GM18867 (cell line): ENCODE measurements at regions not wholly inside any gene's neighbourhood (a gene's known extent, or its start where the extent isn't known, plus 50 kb on each side); places are given as distances from the start of the nearest gene placed in this dataset.
"Not testable (repeated sequence)": the region's sequence is repeated elsewhere in the genome, so short reads cannot be mapped to it uniquely, and the experiment has no call there.

ENCODE experiments used
- ATAC-seq: cut with Tn5 transposase; IDR thresholded peaks from one replicate; pipeline ENCODE4 v1.9.1; 2021; ENCODE audit warnings: mild to moderate bottlenecking, moderate library complexity; ENCODE audit not compliant: unreplicated experiment

DNA sequence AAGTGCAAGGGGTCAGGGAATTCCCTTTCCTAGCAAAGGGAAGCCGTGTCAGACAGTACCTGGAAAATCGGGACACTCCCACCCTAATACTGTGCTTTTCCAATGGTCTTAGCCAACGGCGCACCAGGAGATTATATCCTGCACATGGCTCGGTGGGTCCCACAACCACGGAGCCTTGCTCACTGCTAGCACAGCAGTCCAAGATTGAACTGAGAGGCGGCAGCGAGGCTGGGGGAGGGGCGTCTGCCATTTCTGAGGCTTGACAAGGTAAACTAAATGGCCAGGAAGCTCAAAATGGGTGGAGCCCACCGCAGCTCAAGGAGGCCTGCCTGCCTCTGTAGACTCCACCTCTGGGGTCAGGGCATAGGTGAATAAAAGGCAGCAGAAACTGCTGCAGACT lies 76.5 kb upstream of the LINC00632 start:
- ATAC-seq = not testable (repeated sequence)

DNA sequence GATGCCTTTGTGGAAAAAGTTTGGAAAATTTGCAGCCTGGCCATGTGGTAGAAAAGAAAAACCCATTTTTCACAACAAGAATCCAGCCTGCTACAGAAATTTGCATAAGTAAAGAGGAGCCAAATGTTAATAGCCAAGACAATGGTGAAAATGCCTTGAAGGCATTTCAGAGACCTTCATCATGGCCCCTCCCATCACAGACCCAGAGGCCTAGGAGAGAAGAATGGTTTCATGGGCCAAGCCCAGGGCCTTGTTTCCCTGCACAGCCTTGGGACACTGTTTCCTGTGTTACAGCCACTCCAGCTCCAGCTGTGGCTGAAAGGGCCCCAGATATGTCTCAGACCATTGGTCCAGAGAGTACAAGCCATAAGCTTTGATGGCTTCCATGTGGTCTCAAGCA lies 101.4 kb upstream of the LINC00632 start:
- no peak for ATAC-seq

DNA sequence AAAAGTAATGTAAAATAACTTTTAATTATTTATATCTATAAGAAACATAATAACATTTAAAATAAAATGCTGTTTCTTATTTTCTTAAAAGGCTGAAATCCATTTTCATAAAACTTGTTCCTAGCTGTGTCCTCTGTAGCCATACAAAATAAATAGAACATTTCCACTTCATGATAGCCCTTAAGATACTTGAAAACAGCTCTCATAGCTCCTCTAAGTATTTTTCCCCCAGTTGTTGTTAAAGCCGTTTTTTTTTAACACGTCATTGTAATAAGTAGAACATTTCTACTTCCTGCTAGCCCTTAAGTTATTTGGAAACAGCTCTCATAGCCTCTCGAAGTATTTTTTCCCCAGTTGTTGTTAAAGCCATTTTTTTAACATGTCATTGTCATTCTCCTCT lies 97.3 kb upstream of the SOX3 start:
- no peak for ATAC-seq

DNA sequence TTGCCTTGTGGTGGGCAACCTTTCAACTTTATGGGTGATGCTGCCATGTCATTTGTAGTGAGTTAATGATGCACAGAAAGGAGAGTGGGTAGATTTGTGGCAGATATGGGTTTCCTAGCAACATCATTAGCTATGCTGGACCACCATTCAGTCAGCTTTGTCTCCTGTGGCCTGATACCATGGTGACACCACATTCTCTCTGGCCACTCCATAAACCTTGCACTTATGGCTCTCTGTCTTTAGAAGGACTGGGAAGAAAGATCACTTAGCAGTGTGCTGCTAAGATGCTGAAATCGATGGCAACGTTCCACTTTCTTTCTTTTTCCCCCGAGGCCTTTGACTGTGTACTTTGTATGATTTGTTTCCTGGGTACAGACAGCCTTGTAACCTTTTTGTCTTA lies 95.0 kb upstream of the SOX3 start:
- no peak for ATAC-seq

DNA sequence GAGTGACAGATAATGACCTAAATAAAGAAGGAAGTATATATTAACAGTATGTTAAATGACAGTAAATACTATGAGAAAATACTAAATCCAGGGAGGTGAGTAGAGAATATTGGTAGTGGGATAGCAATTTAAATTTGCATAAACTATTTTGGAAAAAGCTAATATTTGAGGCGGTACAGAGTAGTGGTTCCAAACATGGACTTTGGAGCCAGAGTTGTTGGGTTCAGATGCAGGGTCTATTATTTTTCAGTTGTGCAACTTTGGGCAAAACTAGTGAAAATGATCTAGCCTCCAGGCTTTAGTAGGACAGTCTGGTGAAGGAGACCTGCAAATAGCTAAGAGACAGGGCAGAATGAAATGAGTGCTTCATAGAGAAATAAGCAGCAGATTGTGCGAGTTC lies 84.8 kb upstream of the SOX3 start:
- no peak for ATAC-seq

DNA sequence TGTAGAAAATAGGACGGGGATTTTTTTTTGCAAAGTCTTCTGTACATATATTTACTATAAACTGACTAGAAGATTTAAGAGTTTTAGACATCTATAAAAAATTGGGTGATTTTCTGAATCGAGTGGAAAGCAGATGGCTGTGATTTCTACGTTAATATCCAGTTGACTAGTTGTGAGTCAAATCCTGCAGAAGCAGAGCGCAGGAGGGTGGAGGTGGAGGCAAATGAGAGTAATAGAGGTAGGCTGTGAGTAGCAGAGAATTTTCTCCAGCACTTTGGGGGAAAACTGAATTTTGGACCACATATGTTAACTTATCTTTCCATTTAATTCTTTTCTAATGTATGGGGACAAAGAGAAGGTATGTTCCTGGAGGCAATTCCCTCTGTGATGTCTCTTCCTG lies 82.1 kb upstream of the SOX3 start:
- ATAC-seq = no peak

DNA sequence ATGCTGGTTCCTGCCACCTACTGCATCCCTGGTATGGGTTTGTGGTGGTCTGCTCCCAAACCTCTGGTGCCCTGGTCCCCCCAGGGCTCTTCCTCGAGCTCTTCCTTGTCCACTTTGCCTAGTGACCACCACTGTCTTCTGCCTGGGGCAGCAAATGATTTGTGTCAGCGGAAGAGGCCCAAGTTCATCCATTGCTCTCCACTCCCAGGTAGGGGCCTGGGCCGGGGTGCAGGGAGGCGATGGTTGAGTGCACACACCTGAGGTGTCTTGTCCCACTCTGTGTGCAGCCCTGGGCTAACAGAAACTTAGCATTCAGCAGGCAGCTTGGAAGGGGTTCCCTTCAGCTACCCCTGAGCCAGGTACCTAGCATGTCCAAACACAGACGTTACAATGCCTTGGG lies 75.6 kb upstream of the SOX3 start:
- no peak for ATAC-seq

DNA sequence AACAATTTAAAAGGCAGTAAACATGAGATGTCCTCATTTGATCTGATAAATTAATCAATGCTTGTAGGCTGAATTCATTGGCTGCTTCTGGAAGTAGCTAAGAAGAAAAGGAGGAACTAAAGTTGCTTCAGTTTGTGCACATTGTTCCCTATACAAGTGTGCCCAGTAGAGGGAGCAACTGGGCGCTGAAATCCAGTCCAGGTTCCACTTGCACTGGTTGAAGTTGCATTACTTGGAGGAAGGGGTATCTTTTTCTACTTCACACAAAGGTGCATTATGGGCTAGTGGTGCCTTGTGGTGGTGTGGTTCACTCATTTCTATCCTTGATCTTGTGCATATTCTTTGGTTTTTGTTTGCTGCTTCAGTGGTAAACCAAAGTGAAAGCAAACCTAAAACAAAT lies 67.9 kb upstream of the SOX3 start:
- ATAC-seq = peak; percentile 96

DNA sequence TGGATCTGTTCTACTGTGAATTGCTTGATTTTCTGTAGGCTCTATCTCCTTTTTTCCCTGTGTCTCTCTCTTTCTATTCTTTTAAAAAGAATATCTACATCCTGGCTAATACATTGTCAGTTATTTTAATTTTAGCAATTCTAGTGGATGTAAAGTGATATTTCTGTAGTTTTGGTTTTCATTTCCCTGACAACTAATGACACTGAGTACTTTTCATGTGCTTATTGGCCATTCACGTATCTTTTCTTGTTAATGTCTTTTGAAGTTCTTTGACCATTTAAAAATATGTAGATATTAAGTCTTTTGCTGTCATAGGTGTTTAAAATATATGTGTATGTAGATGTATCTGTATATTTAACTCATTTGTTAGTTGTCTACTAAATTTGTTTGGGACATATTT lies 59.0 kb upstream of the SOX3 start:
- ATAC-seq = no peak
